A549 (cell line): ENCODE measurements at regions not wholly inside any gene's neighbourhood (a gene's known extent, or its start where the extent isn't known, plus 50 kb on each side); places are given as distances from the start of the nearest gene placed in this dataset.

Experiments
- ATAC-seq, 2 experiments: fragments of 200-7000 bp in 1 of 2; fragments of >200 bp in 1 of 2; cut with Nextera tagmentation in 1 of 2; cut with Tn5 transposase in 1 of 2; 3 replicates each; pipeline versions ENCODE4 v1.8.0 to v1.9.1; 2018 to 2020; ENCODE audit warnings: mild to moderate bottlenecking in 1 of 2, moderate library complexity in 1 of 2
- CTCF ChIA-PET: fragments of 300-600 bp; sonication (Branson Sonifier 250); formaldehyde crosslinking; extraction: SDS; loops from one replicate; lab custom pipeline; 2021; ENCODE audit warnings: antibody characterized with exemption, inconsistent platforms; lab: Yijun Ruan, JAX
- POLR2A ChIA-PET: fragments of 350-600 bp; formaldehyde crosslinking; extraction: SDS; loops from one replicate; lab custom pipeline; 2021; ENCODE audit warnings: antibody characterized with exemption, inconsistent platforms; lab: Yijun Ruan, JAX
- DNase-seq, 2 experiments: peaks; one replicate each; pipeline versions ENCODE4 v3.0.0 to v3.0.0-alpha.2; 2011 to 2016; ENCODE audit warnings: low read depth in 1 of 2, low spot score in 1 of 2
- FAIRE-seq: peaks from 2 replicates; lab custom pipeline; 2011; peaks lifted over from hg19 to GRCh38; lab: Jason Lieb, UNC
- H3K27ac ChIP-seq, 2 experiments: fragments of >200 bp; sonication (Bioruptor Twin); formaldehyde crosslinking; 3 replicates each; pipeline ENCODE4 v1.5.1; 2016 to 2017
- H3K4me1 ChIP-seq: fragments of >200 bp; sonication (Bioruptor Twin); formaldehyde crosslinking; 3 replicates; pipeline ENCODE4 v1.6.1; 2016
- H3K4me2 ChIP-seq: fragments of >200 bp; sonication (Bioruptor Twin); formaldehyde crosslinking; 3 replicates; pipeline ENCODE4 v1.6.1; 2016
- H3K4me3 ChIP-seq: fragments of >200 bp; sonication (Bioruptor Twin); formaldehyde crosslinking; 3 replicates; pipeline ENCODE4 v1.5.1; 2016
- H3K9me3 ChIP-seq: fragments of >200 bp; sonication (Bioruptor Twin); formaldehyde crosslinking; 3 replicates; pipeline ENCODE4 v1.6.1; 2016
- BCL3 ChIP-seq: fragments of >200 bp; sonication (Bioruptor Twin); formaldehyde crosslinking; IDR thresholded peaks from 3 replicates; pipeline ENCODE4 v1.6.1; 2016
- CBX2 ChIP-seq: fragments of 200-600 bp; sonication (generic); IDR thresholded peaks from 2 replicates; pipeline ENCODE4 v1.6.1; 2016; ENCODE audit warnings: low read depth, mild to moderate bottlenecking, borderline replicate concordance
- CBX8 ChIP-seq: fragments of 200-600 bp; sonication (generic); IDR thresholded peaks from 2 replicates; pipeline ENCODE4 v1.6.1; 2016
- CEBPB ChIP-seq, 2 experiments: fragments of >200 bp in 1 of 2; sonication (Bioruptor Twin) in 1 of 2; formaldehyde crosslinking in 1 of 2; IDR thresholded peaks; 2 replicates each; pipeline ENCODE4 v1.6.1; 2012 to 2016
- CHD2 ChIP-seq: fragments of 150-350 bp; IDR thresholded peaks from 2 replicates; pipeline ENCODE4 v1.6.1; 2014; ENCODE audit warnings: low read length; ENCODE audit not compliant: partially characterized antibody
- E2F6 ChIP-seq: IDR thresholded peaks from 2 replicates; pipeline ENCODE4 v1.6.1; 2012; ENCODE audit warnings: low read depth, borderline replicate concordance
- FOXS1 ChIP-seq: fragments of 250-450 bp; sonication (Bioruptor Pico); IDR thresholded peaks from 2 replicates; pipeline ENCODE4 v1.5.0; 2020; ENCODE audit warnings: mild to moderate bottlenecking, moderate library complexity
- HEYL ChIP-seq: fragments of 250-450 bp; sonication (Bioruptor Pico); IDR thresholded peaks from 2 replicates; pipeline ENCODE4 v1.8.0; 2021; ENCODE audit warnings: mild to moderate bottlenecking, moderate library complexity
- HOXA7 ChIP-seq: fragments of 250-450 bp; sonication (Bioruptor Pico); IDR thresholded peaks from 2 replicates; pipeline ENCODE4 v1.5.0; 2020; ENCODE audit warnings: mild to moderate bottlenecking, moderate library complexity
- JUN ChIP-seq, 2 experiments: fragments of >200 bp; sonication (Bioruptor Twin); formaldehyde crosslinking; IDR thresholded peaks; 2 replicates in 1 of 2; 3 replicates in 1 of 2; pipeline ENCODE4 v1.6.1; 2016 to 2017
- MAFK ChIP-seq: fragments of 450-650 bp; IDR thresholded peaks from 2 replicates; pipeline ENCODE4 v1.6.1; 2014; ENCODE audit not compliant: partially characterized antibody
- MYC ChIP-seq: IDR thresholded peaks from 2 replicates; pipeline ENCODE4 v1.6.1; 2012; ENCODE audit warnings: mild to moderate bottlenecking, inconsistent platforms, low read length, improper control_type of control experiment, borderline replicate concordance
- PBX3 ChIP-seq: IDR thresholded peaks from 2 replicates; pipeline ENCODE4 v1.6.1; 2012
- PHF8 ChIP-seq: fragments of 200-600 bp; sonication (generic); IDR thresholded peaks from 2 replicates; pipeline ENCODE4 v1.6.1; 2016; ENCODE audit warnings: low read depth, mild to moderate bottlenecking, antibody characterized with exemption, moderate library complexity, borderline replicate concordance
- RAD21 ChIP-seq, 2 experiments: fragments of >200 bp in 1 of 2; sonication (Bioruptor Twin) in 1 of 2; formaldehyde crosslinking in 1 of 2; IDR thresholded peaks in 1 of 2; conservative IDR thresholded peaks in 1 of 2; 2 replicates in 1 of 2; 3 replicates in 1 of 2; pipeline ENCODE4 v1.6.1; 2012 to 2018; ENCODE audit warnings: inconsistent platforms in 1 of 2
- RARB ChIP-seq: fragments of 250-450 bp; sonication (Bioruptor Pico); IDR thresholded peaks from 2 replicates; pipeline ENCODE4 v1.8.0; 2021; ENCODE audit warnings: mild to moderate bottlenecking, moderate library complexity
- RFX5 ChIP-seq: fragments of 450-650 bp; IDR thresholded peaks from 2 replicates; pipeline ENCODE4 v1.7.1; 2014; ENCODE audit warnings: antibody characterized with exemption, mild to moderate bottlenecking, moderate library complexity
- SMC3 ChIP-seq: fragments of >200 bp; sonication (Bioruptor Twin); formaldehyde crosslinking; IDR thresholded peaks from 3 replicates; pipeline ENCODE4 v1.6.1; 2018; ENCODE audit warnings: inconsistent platforms
- TFCP2L1 ChIP-seq: fragments of 250-450 bp; sonication (Bioruptor Pico); IDR thresholded peaks from 2 replicates; pipeline ENCODE4 v1.5.0; 2021; ENCODE audit warnings: mild to moderate bottlenecking
- ZC3H11A ChIP-seq: fragments of 450-650 bp; IDR thresholded peaks from 2 replicates; pipeline ENCODE4 v1.6.1; 2014; ENCODE audit warnings: antibody characterized with exemption, mild to moderate bottlenecking
- ZFP36 ChIP-seq: fragments of 450-650 bp; IDR thresholded peaks from 2 replicates; pipeline ENCODE4 v1.6.1; 2014; ENCODE audit warnings: borderline replicate concordance; ENCODE audit not compliant: partially characterized antibody
- WGBS: methylation state at CpG from one replicate; pipeline ENCODE4 v1.1.6; 2017; ENCODE audit errors: missing lambda C conversion rate; 5-methylcytosine and 5-hydroxymethylcytosine counted together
- TF ChIP-seq, protein P1 (sequence below): fragments of 450-650 bp; IDR thresholded peaks from 2 replicates; pipeline ENCODE4 v1.6.1; 2014; ENCODE audit warnings: antibody characterized with exemption
- TF ChIP-seq, protein P2 (sequence below): fragments of >200 bp; sonication (Bioruptor Twin); formaldehyde crosslinking; IDR thresholded peaks from 2 replicates; pipeline ENCODE4 v1.6.1; 2016
- TF ChIP-seq, protein P3 (sequence below): fragments of 200-600 bp; sonication (generic); IDR thresholded peaks from 2 replicates; pipeline ENCODE4 v1.6.1; 2016; ENCODE audit warnings: antibody characterized with exemption, mild to moderate bottlenecking, moderate library complexity
- TF ChIP-seq, protein P4 (sequence below): IDR thresholded peaks from 2 replicates; pipeline ENCODE4 v1.6.1; 2012

- TF ChIP-seq MYC (no peak), CBX8 (no peak), CHD2 (no peak), HEYL (CRISPR knock-in tag) (no peak), CBX2 (no peak), JUN (IDR thresholded peaks at IDR 0.05) (no peak), MAFK (no peak), BCL3 (no peak), E2F6 (no peak), TFCP2L1 (CRISPR knock-in tag) (no peak), FOXS1 (CRISPR knock-in tag) (no peak), RARB (CRISPR knock-in tag) (no peak), PBX3 (no peak), CEBPB (IDR thresholded peaks at IDR 0.05) (no peak), PHF8 (no peak)
- TF ChIP-seq, protein P1, sequence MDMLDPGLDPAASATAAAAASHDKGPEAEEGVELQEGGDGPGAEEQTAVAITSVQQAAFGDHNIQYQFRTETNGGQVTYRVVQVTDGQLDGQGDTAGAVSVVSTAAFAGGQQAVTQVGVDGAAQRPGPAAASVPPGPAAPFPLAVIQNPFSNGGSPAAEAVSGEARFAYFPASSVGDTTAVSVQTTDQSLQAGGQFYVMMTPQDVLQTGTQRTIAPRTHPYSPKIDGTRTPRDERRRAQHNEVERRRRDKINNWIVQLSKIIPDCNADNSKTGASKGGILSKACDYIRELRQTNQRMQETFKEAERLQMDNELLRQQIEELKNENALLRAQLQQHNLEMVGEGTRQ: no peak
- TF ChIP-seq, protein P2, sequence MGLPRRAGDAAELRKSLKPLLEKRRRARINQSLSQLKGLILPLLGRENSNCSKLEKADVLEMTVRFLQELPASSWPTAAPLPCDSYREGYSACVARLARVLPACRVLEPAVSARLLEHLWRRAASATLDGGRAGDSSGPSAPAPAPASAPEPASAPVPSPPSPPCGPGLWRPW: no peak
- TF ChIP-seq, protein P3, sequence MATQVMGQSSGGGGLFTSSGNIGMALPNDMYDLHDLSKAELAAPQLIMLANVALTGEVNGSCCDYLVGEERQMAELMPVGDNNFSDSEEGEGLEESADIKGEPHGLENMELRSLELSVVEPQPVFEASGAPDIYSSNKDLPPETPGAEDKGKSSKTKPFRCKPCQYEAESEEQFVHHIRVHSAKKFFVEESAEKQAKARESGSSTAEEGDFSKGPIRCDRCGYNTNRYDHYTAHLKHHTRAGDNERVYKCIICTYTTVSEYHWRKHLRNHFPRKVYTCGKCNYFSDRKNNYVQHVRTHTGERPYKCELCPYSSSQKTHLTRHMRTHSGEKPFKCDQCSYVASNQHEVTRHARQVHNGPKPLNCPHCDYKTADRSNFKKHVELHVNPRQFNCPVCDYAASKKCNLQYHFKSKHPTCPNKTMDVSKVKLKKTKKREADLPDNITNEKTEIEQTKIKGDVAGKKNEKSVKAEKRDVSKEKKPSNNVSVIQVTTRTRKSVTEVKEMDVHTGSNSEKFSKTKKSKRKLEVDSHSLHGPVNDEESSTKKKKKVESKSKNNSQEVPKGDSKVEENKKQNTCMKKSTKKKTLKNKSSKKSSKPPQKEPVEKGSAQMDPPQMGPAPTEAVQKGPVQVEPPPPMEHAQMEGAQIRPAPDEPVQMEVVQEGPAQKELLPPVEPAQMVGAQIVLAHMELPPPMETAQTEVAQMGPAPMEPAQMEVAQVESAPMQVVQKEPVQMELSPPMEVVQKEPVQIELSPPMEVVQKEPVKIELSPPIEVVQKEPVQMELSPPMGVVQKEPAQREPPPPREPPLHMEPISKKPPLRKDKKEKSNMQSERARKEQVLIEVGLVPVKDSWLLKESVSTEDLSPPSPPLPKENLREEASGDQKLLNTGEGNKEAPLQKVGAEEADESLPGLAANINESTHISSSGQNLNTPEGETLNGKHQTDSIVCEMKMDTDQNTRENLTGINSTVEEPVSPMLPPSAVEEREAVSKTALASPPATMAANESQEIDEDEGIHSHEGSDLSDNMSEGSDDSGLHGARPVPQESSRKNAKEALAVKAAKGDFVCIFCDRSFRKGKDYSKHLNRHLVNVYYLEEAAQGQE: no peak
- TF ChIP-seq, all 56 proteins: peak for 0
- WGBS: 55% methylated on average over 16 of the region's 16 CpGs
- no peaks in the 10 kb centered on the region for H3K4me1 ChIP-seq
- no peak overlapping the region for H3K4me2 ChIP-seq
- FAIRE-seq (no peak), ATAC-seq (no peak), DNase-seq (no peak)
- no peak overlapping the region for H3K4me3 ChIP-seq
- ChIA-PET POLR2A (no interaction called here), CTCF (no interaction called here)
- no peak overlapping the region for H3K27ac ChIP-seq
- H3K9me3 ChIP-seq: no peaks in the 10 kb centered on the region
These were observed 125.6 kb upstream of the LMO4 start for GRCh38 chr1:87202922-87203655.

GRCh38 chr1:87203904-87204303 lies 124.8 kb upstream of the LMO4 start:
- Histone ChIP-seq H3K4me2 (no peak overlapping the region), H3K9me3 (no peaks in the 10 kb centered on the region), H3K27ac (no peak overlapping the region), H3K4me3 (no peak overlapping the region), H3K4me1 (no peaks in the 10 kb centered on the region)
- 15% methylated on average over 5 of the region's 5 CpGs for WGBS
- DNase-seq (no peak), FAIRE-seq (no peak), ATAC-seq (no peak)
- ChIA-PET CTCF (no interaction called here), POLR2A (no interaction called here)
- TF ChIP-seq HOXA7 (CRISPR knock-in tag) (no peak), BCL3 (no peak), SMC3 (no peak), CHD2 (no peak), RAD21 (conservative IDR thresholded peaks at IDR 0.05 in 1 of 2, IDR thresholded peaks at IDR 0.05 in 1 of 2) (no peak), ZC3H11A (no peak), ZFP36 (no peak), FOXS1 (CRISPR knock-in tag) (no peak), RFX5 (no peak)
- TF ChIP-seq, protein P4, sequence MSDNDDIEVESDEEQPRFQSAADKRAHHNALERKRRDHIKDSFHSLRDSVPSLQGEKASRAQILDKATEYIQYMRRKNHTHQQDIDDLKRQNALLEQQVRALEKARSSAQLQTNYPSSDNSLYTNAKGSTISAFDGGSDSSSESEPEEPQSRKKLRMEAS: no peak
